ENCODE measurements at regions not wholly inside any gene's neighbourhood (a gene's known extent, or its start where the extent isn't known, plus 50 kb on each side); places are given as distances from the start of the nearest gene placed in this dataset.

- TF ChIP-seq PHF8 (IDR thresholded peaks at IDR 0.05; ENCODE audit: borderline replicate concordance, low read depth) (no peak), HMGXB4 (CRISPR knock-in tag; IDR thresholded peaks at IDR 0.05; ENCODE audit: borderline replicate concordance) (no peak), BCL3 (IDR thresholded peaks at IDR 0.05) (no peak), HEYL (CRISPR knock-in tag; IDR thresholded peaks at IDR 0.05) (no peak), CHD4 (IDR thresholded peaks at IDR 0.05; ENCODE audit: borderline replicate concordance) (no peak), CEBPB (IDR thresholded peaks at IDR 0.05) (no peak), ESRRA (IDR thresholded peaks at IDR 0.05; ENCODE audit: borderline replicate concordance, low read length) (no peak), FOSB (CRISPR knock-in tag; IDR thresholded peaks at IDR 0.05) (no peak), MYC (IDR thresholded peaks at IDR 0.05; ENCODE audit: borderline replicate concordance, low read length) (no peak), TFCP2L1 (CRISPR knock-in tag; IDR thresholded peaks at IDR 0.05) (no peak), ATOH8 (CRISPR knock-in tag; IDR thresholded peaks at IDR 0.05; ENCODE audit: low read depth) (no peak), CTCF (IDR thresholded peaks at IDR 0.05) (no peak), RFX5 (IDR thresholded peaks at IDR 0.05) (no peak)
- POLR2A ChIA-PET = no interaction called here
- Histone ChIP-seq H3K27ac (no peak overlapping the region), H3K4me1 (no peaks in the 10 kb centered on the region), H3K9me3 (no peaks in the 10 kb centered on the region), H3K4me3 (no peak overlapping the region), H3K4me2 (no peak overlapping the region)
- ATAC-seq (no peak), FAIRE-seq (no peak), DNase-seq (ENCODE audit: low read depth in 1 of 2, low spot score in 1 of 2) (no peak)
- CTCF ChIA-PET = interaction anchor here (0.6 to 0.9 kb wide), 2 partner anchors 11 to 1565 kb away, joined by 3 to 4 read pairs; no protein-coding TSS in a partner anchor
Measured at GRCh38 chr5:126046846-126047571, 376.2 kb upstream of the GRAMD2B start.

- Histone ChIP-seq H3K27ac (no peak overlapping the region), H3K9me3 (peaks cover 2% of the 10 kb centered on the region; the same call in 1 of the 3 replicates), H3K4me1 (no peaks in the 10 kb centered on the region), H3K4me3 (no peak overlapping the region), H3K4me2 (no peak overlapping the region)
- 69% methylated on average over 1 of the region's 1 CpG for WGBS (ENCODE audit: missing lambda C conversion rate)
- CTCF ChIA-PET = no interaction called here
- ATAC-seq (no peak), FAIRE-seq (no peak), DNase-seq (ENCODE audit: low read depth in 1 of 2, low spot score in 1 of 2) (no peak)
- POLR2A ChIA-PET = no interaction called here
- TF ChIP-seq ZFP36 (IDR thresholded peaks at IDR 0.05; ENCODE audit: borderline replicate concordance, partially characterized antibody) (no peak), CEBPB (IDR thresholded peaks at IDR 0.05) (0 out of 4 replicates have a peak, but pooled peaks of 1 of the 2 experiments have one; percentile 25)
Measured at GRCh38 chr5:126052120-126052519, 371.1 kb upstream of the GRAMD2B start.

- 47% methylated on average over 1 of the region's 1 CpG for WGBS (ENCODE audit: missing lambda C conversion rate)
- H3K4me2 ChIP-seq = no peak overlapping the region
- H3K27ac ChIP-seq = no peak overlapping the region
- DNase-seq (ENCODE audit: low read depth in 1 of 2, low spot score in 1 of 2) (no peak), FAIRE-seq (no peak), ATAC-seq (no peak)
- TF ChIP-seq FOXS1 (CRISPR knock-in tag; IDR thresholded peaks at IDR 0.05) (no peak), ESRRA (IDR thresholded peaks at IDR 0.05; ENCODE audit: borderline replicate concordance, low read length) (no peak), CTCF (IDR thresholded peaks at IDR 0.05) (no peak), RARB (CRISPR knock-in tag; IDR thresholded peaks at IDR 0.05) (no peak), HEYL (CRISPR knock-in tag; IDR thresholded peaks at IDR 0.05) (no peak), SREBF2 (IDR thresholded peaks at IDR 0.05) (no peak), CHD2 (IDR thresholded peaks at IDR 0.05; ENCODE audit: low read length, partially characterized antibody) (no peak), FOSL2 (IDR thresholded peaks at IDR 0.05) (no peak), FOSL2 (CRISPR knock-in tag; IDR thresholded peaks at IDR 0.05) (no peak), FOSB (CRISPR knock-in tag; IDR thresholded peaks at IDR 0.05) (no peak), TFCP2L1 (CRISPR knock-in tag; IDR thresholded peaks at IDR 0.05) (no peak), POLR2A (IDR thresholded peaks at IDR 0.05; ENCODE audit: low read length) (no peak), TP53 (CRISPR knock-in tag; IDR thresholded peaks at IDR 0.05) (no peak), ZNF302 (CRISPR knock-in tag; IDR thresholded peaks at IDR 0.05) (no peak), POLR2AphosphoS2 (conservative IDR thresholded peaks at IDR 0.05; ENCODE audit: low read length) (no peak), MAZ (IDR thresholded peaks at IDR 0.05; ENCODE audit: borderline replicate concordance, low read depth, low read length) (no peak), CEBPB (IDR thresholded peaks at IDR 0.05) (no peak)
- H3K9me3 ChIP-seq = peaks cover 2% of the 10 kb centered on the region; the same call in 1 of the 3 replicates
- ChIA-PET POLR2A (no interaction called here), CTCF (no interaction called here)
- no peak overlapping the region for H3K4me3 ChIP-seq
- H3K4me1 ChIP-seq = no peaks in the 10 kb centered on the region
Measured at GRCh38 chr5:126052791-126053190, 370.4 kb upstream of the GRAMD2B start.
